ENCODE measurements at regions not wholly inside any gene's neighbourhood (a gene's known extent, or its start where the extent isn't known, plus 50 kb on each side); places are given as distances from the start of the nearest gene placed in this dataset.

- WGBS, 2 donors: 92 to 95% methylated on average over 1 of the region's 1 CpG
- no peak for ATAC-seq (ENCODE audit: insufficient read depth, low FRiP score)
- no peak for TF ChIP-seq CTCF (IDR thresholded peaks at IDR 0.05; ENCODE audit: control extremely low read depth, extremely low read depth)
- Histone ChIP-seq H3K9me3 (ENCODE audit: control insufficient read depth in 4 of 4, insufficient read depth in 3 of 4, low read length in 3 of 4) (peaks cover 0 to 4% (median 0%) of the 10 kb centered on the region in 4 donors), H3K27ac (ENCODE audit: low read depth in 1 of 2, low read length in 1 of 2) (no peak overlapping the region), H3K4me1 (ENCODE audit: control insufficient read depth in 5 of 5, insufficient read depth in 5 of 5, low read length in 5 of 5) (no peaks in the 10 kb centered on the region), H3K9ac (ENCODE audit: insufficient read depth in 1 of 2, low read length in 2 of 2) (no peak overlapping the region), H3K27me3 (ENCODE audit: control insufficient read depth in 3 of 3, insufficient read depth in 3 of 3, low read length in 2 of 3) (peaks cover 0 to 3% (median 0%) of the 10 kb centered on the region in 3 donors), H3K4me3 (no peak overlapping the region), H3K36me3 (ENCODE audit: control insufficient read depth in 4 of 4, insufficient read depth in 4 of 4, low read length in 4 of 4) (no peaks in the 10 kb centered on the region)
- no peak for DNase-seq
Measured at GRCh38 chr1:30144831-30145230, 578.6 kb downstream of the MATN1 start.

GRCh38 chr1:30143517-30143916, 579.9 kb downstream of the MATN1 start:
- WGBS, 2 donors: 73 to 77% methylated on average over 1 of the region's 1 CpG
- no peak for TF ChIP-seq CTCF (IDR thresholded peaks at IDR 0.05; ENCODE audit: control extremely low read depth, extremely low read depth)
- Histone ChIP-seq H3K36me3 (ENCODE audit: control insufficient read depth in 4 of 4, insufficient read depth in 4 of 4, low read length in 4 of 4) (no peaks in the 10 kb centered on the region), H3K27me3 (ENCODE audit: control insufficient read depth in 3 of 3, insufficient read depth in 3 of 3, low read length in 2 of 3) (peaks cover 0 to 3% (median 0%) of the 10 kb centered on the region in 3 donors), H3K9me3 (ENCODE audit: control insufficient read depth in 4 of 4, insufficient read depth in 3 of 4, low read length in 3 of 4) (peaks cover 0 to 4% (median 0%) of the 10 kb centered on the region in 4 donors), H3K27ac (ENCODE audit: low read depth in 1 of 2, low read length in 1 of 2) (no peak overlapping the region), H3K4me1 (ENCODE audit: control insufficient read depth in 5 of 5, insufficient read depth in 5 of 5, low read length in 5 of 5) (no peaks in the 10 kb centered on the region), H3K9ac (ENCODE audit: insufficient read depth in 1 of 2, low read length in 2 of 2) (no peak overlapping the region), H3K4me3 (no peak overlapping the region)
- no peak for DNase-seq
- ATAC-seq (ENCODE audit: insufficient read depth, low FRiP score): no peak

DNA sequence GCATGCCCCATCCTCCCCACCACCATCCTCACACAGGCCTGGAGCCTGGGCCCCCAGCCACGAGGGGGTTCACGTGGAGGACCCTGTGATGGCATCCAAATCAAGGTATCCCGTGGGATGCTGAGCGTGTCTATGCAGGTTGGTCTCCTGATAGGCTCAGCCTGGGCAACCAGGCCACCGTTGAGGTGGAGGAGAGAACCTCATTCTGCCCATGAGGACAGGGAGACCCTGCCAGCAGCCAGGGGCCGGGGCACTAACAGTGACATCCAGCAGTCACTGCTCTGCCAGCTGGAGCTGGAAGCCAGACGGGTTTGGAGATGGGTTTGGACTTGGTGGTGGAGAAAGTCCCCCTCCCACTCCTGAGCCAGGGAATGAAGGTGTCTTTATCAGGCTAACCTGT, 582.8 kb downstream of the MATN1 start:
- ATAC-seq (ENCODE audit: insufficient read depth, low FRiP score) (no peak), DNase-seq (no peak)
- no peaks in the 10 kb centered on the region for H3K4me1 ChIP-seq (ENCODE audit: control insufficient read depth in 5 of 5, insufficient read depth in 5 of 5, low read length in 5 of 5)
- no peak overlapping the region for H3K9ac ChIP-seq (ENCODE audit: insufficient read depth in 1 of 2, low read length in 2 of 2)
- WGBS, 2 donors: 85 to 89% methylated on average over 7 of the region's 7 CpGs
- H3K36me3 ChIP-seq (ENCODE audit: control insufficient read depth in 4 of 4, insufficient read depth in 4 of 4, low read length in 4 of 4): no peaks in the 10 kb centered on the region
- TF ChIP-seq CTCF (IDR thresholded peaks at IDR 0.05; ENCODE audit: control extremely low read depth, extremely low read depth): no peak
- H3K27me3 ChIP-seq (ENCODE audit: control insufficient read depth in 3 of 3, insufficient read depth in 3 of 3, low read length in 2 of 3): peaks cover 0 to 3% (median 0%) of the 10 kb centered on the region in 3 donors
- H3K27ac ChIP-seq (ENCODE audit: low read depth in 1 of 2, low read length in 1 of 2): no peak overlapping the region
- H3K9me3 ChIP-seq (ENCODE audit: control insufficient read depth in 4 of 4, insufficient read depth in 3 of 4, low read length in 3 of 4): peaks cover 0 to 4% (median 0%) of the 10 kb centered on the region in 4 donors
- H3K4me3 ChIP-seq: no peak overlapping the region

DNA sequence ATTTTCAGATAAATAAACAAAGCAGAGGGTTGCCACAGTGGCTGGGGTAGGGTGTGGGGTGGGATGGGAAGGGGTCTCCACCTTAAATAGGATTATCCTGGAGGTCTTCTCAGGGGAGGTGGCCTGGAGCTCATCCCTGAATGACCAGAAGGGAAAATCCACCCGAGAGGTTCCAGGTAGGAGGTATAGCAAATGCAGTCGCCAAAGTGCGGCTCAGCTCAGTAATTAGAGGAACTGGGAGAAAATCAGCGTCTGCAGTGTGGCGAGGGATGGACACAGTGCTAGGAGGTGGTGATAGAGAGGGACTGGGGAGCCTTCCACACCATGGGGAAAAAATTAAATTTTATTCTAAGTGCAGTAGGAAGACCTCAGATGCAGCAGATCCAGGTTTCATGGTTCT, 584.5 kb downstream of the MATN1 start:
- Histone ChIP-seq H3K4me1 (ENCODE audit: control insufficient read depth in 5 of 5, insufficient read depth in 5 of 5, low read length in 5 of 5) (no peaks in the 10 kb centered on the region), H3K9me3 (ENCODE audit: control insufficient read depth in 4 of 4, insufficient read depth in 3 of 4, low read length in 3 of 4) (peaks cover 0 to 4% (median 0%) of the 10 kb centered on the region in 4 donors), H3K27me3 (ENCODE audit: control insufficient read depth in 3 of 3, insufficient read depth in 3 of 3, low read length in 2 of 3) (peaks cover 0 to 7% (median 0%) of the 10 kb centered on the region in 3 donors), H3K27ac (ENCODE audit: low read depth in 1 of 2, low read length in 1 of 2) (no peak overlapping the region), H3K9ac (ENCODE audit: insufficient read depth in 1 of 2, low read length in 2 of 2) (no peak overlapping the region), H3K4me3 (no peak overlapping the region), H3K36me3 (ENCODE audit: control insufficient read depth in 4 of 4, insufficient read depth in 4 of 4, low read length in 4 of 4) (no peaks in the 10 kb centered on the region)
- 91 to 94% methylated on average over 5 of the region's 5 CpGs for WGBS, 2 donors
- no peak for DNase-seq
- no peak for TF ChIP-seq CTCF (IDR thresholded peaks at IDR 0.05; ENCODE audit: control extremely low read depth, extremely low read depth)
- ATAC-seq (ENCODE audit: insufficient read depth, low FRiP score): no peak
